NCI-H1694 (cell line): ENCODE measurements at regions not wholly inside any gene's neighbourhood (a gene's known extent, or its start where the extent isn't known, plus 50 kb on each side); places are given as distances from the start of the nearest gene placed in this dataset.
"Not testable (repeated sequence)": the region's sequence is repeated elsewhere in the genome, so short reads cannot be mapped to it uniquely, and the experiment has no call there.

Experiments
- DNase-seq: peaks from one replicate; lab custom pipeline; 2025; lab: John Stamatoyannopoulos, UW

- no peak for DNase-seq
Measured at GRCh38 chr13:30065181-30065580, 214.8 kb upstream of the UBL3 start.

DNA sequence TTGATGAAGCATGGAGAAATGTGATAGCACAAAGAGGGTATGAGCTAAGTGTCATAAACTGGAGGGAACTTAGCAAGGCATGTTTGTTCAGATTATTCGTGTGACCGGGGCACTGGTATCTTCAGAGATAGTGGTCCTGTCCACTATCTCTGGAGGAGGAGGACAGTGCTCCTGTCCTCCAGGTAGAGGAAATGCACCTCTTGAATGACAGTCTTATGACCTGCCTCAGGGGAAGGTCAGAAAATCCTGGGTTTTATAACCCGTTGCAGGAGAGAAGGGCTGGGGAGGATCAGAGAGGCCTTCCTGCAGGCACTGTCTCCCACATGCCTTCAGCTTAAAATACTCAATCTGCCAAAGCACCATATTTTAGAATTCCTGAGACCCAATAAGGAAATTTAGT, 213.5 kb upstream of the UBL3 start:
- no peak for DNase-seq

DNA sequence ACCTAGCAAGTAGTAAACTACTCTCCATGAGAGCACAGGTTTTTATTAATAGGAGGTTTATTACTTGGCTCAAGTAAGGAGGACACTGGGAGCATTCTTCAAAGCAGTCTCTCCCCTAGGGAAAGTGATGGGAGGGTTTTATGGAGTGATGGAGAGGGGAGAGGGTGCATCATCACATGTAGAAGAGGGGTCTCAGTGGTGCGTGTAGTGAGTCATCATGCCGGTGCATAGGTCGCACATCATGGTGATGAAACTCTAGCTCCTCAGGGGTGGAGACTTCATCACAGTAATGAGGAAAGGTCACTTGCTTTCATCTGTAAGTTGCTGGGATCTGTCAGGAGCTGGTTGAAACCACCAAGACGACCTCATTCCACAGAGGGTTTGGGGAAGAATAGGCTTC, 210.8 kb upstream of the UBL3 start:
- DNase-seq = no peak

GRCh38 chr13:30058429-30058828, 208.0 kb upstream of the UBL3 start:
- DNase-seq = no peak

- not testable (repeated sequence) for DNase-seq
Measured at GRCh38 chr13:30054546-30054945, 204.1 kb upstream of the UBL3 start.

DNA sequence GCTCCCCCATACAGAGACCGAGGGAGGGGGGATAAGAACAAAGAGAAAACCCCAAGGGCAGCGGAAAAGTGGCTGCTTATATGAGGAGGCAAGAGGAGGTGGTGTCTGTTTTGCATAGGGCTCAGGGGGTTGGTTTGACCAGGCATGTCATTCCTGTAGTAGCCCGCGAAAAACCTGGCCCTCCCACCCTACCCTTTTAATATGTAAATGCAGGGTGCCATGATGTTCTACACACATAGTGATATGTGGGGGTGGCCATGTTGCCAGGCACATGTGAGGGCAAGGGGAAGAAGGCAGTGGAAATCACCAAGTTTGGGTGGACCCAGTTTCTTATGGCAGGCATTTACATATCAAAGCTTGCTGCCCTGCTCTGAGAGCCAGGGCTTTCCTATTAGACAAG, 203.5 kb upstream of the UBL3 start:
- no peak for DNase-seq

- no peak for DNase-seq
Measured at GRCh38 chr13:30052120-30052519, 201.7 kb upstream of the UBL3 start.

- no peak for DNase-seq
Measured at GRCh38 chr13:30051531-30052060, 201.2 kb upstream of the UBL3 start.

DNA sequence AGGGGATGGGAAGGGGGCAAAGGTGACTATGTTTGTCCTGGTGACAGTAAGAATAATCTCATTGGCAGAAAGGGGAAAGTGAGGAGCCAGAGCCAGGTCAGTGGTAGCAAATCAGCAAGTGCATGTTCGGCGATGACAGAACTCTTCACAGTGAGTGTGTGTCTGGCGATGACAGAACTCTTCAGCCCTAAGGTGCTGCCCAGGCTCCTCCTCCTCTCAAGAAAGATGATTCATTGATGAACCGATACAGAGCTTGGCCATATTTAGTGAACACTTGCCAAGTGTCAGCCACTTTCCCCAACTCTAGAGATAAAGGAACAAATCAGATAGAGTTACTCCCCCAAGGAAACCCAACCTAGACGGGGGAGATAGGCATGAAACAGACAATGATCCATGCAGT, 199.3 kb upstream of the UBL3 start:
- DNase-seq = no peak

- no peak for DNase-seq
Measured at GRCh38 chr13:30047154-30047874, 196.9 kb upstream of the UBL3 start.

- no peak for DNase-seq
Measured at GRCh38 chr13:30045916-30046704, 195.7 kb upstream of the UBL3 start.

DNA sequence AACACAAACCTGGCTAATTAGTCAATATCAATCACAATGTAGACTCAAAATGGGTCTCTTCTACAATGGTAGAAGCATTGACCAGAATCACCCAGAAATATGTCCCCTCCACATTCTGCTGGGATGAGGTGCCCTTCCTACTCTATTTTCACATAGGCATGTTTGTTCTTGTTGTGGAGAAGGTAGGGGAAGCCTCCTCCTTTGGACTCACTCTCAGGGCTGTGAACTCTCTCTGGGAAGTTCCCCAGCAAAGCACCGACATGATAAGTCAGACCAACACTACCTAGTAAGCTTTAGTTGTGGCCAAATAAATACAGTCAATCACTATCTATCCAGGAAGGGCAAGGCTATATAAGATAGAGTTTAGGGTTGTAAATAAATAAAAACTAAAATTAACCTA, 194.5 kb upstream of the UBL3 start:
- no peak for DNase-seq

DNA sequence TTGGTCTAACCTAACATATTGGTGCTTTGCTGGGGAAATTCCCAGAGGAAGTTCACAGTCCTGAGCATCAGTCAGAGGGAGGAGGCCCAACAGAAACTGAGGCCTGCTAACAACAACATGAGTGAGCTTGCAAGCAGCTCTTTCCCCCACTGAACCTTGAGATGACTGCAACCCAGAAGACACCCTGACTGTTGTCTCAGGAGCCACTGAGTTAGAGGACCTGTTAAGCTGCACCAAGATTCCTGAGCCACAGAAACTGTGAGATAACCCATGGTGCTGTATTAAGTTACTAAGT, 193.2 kb upstream of the UBL3 start:
- no peak for DNase-seq

DNA sequence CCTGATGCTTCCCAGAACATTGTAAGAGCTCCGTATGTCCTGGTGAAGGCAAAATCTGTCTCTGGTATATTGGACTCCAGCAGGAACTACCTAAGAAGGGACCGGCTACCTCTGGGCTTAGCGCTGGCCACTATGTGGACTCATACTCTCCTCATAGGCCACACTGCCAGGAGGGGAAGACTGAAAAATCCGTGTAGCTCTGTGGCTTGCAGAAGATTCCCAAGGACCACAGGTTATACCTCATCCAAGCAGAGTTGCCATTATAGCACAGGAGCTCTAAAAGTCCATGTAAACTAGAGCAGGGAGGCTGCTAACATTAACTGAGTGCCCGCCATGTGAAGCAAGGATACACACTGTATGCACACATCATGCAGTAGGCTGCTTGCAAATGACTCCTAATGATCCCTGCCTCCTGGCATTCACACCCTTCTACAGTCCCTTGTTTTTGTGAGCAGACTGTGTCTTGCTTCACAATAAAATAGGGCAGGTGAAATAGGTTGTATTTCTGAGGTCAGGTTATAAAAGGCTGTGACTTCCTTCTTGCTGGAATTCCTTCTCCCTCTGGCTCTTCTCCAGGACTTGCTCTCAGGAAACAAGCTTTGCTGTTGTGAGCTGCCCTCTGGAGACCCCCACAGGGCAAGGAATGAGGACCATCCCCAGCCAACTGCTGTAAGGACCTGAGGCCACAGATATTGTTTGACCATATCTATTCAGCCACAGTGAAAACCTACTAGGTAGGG, 192.6 kb upstream of the UBL3 start:
- DNase-seq = no peak

DNA sequence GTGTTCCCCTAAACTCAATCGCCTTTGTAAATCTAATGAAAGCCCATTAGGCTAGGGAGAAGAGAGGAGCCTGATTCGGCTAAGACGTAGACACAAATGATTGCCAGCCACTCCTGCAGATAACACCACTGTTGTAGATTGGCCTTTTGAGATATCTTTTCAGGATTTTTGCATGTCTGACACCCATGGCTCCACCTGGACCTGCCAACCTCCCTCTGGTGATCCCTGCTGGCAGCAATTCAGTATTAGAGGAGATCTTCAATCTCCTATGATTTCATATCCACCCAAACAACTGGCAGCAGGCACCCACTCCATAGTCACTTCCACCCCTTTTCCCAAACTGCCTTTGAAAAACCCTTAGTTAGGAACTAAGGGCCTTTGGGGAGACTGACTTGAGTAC, 191.9 kb upstream of the UBL3 start:
- DNase-seq = no peak

- no peak for DNase-seq
Measured at GRCh38 chr13:30039511-30039911, 189.1 kb upstream of the UBL3 start.

GRCh38 chr13:30038884-30039283, 188.5 kb upstream of the UBL3 start:
- no peak for DNase-seq

GRCh38 chr13:30037766-30038165, 187.3 kb upstream of the UBL3 start:
- DNase-seq = no peak

DNA sequence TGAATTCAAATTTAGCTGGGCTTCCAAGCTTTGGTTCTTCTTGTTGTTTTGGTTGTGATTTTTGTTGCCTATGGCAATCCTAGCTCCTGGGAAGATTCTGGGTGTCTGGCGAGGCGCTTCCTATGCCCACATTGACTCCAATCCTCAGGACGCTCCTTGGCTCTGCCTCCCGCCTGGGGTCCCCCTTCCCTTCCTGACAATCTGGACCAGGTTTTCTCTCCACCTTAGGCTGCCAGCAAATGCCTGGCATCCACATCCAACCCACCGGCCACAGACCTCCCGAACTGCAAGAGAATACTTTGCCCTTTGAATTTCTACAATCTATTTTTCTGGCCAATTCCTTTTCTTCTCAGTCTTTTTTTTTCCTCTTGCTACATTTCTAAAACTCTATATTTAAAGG, 186.9 kb upstream of the UBL3 start:
- DNase-seq = no peak

GRCh38 chr13:30034458-30034795, 184.0 kb upstream of the UBL3 start:
- no peak for DNase-seq

GRCh38 chr13:30033681-30034457, 183.5 kb upstream of the UBL3 start:
- no peak for DNase-seq

GRCh38 chr13:30032263-30032662, 181.8 kb upstream of the UBL3 start:
- DNase-seq = no peak
